ENCODE measurements at regions not wholly inside any gene's neighbourhood (a gene's known extent, or its start where the extent isn't known, plus 50 kb on each side); places are given as distances from the start of the nearest gene placed in this dataset.

GRCh38 chr18:44025421-44025820, 655.3 kb upstream of the SETBP1 start:
- TF ChIP-seq POLR2AphosphoS5 (IDR thresholded peaks at IDR 0.05; ENCODE audit: borderline replicate concordance, low read depth, low read length) = no peak
- TF ChIP-seq EZH2 (IDR thresholded peaks at IDR 0.05) = no peak
- TF ChIP-seq FOXP2 (optimal IDR thresholded peaks at IDR 0.05; ENCODE audit: control extremely low read depth, extremely low read length, insufficient read depth) = no peak

All from SK-N-MC (cell line).